ENCODE measurements at regions not wholly inside any gene's neighbourhood (a gene's known extent, or its start where the extent isn't known, plus 50 kb on each side); places are given as distances from the start of the nearest gene placed in this dataset.

- TF ChIP-seq ZNF138 (tag by site-specific recombination; IDR thresholded peaks at IDR 0.05; ENCODE audit: borderline replicate concordance) (no peak), ZBTB44 (tag by site-specific recombination; IDR thresholded peaks at IDR 0.05) (no peak), ZNF391 (tag by site-specific recombination; IDR thresholded peaks at IDR 0.05; ENCODE audit: borderline replicate concordance, low read depth) (no peak), CTCF (tag by site-specific recombination; IDR thresholded peaks at IDR 0.05) (no peak)
Observed at GRCh38 chr18:55111271-55111670, 152.0 kb upstream of the CCDC68 start.

All from HEK293 (cell line).